B cell (primary cell): ENCODE measurements at regions not wholly inside any gene's neighbourhood (a gene's known extent, or its start where the extent isn't known, plus 50 kb on each side); places are given as distances from the start of the nearest gene placed in this dataset.

Source experiments
- CTCF ChIP-seq: fragments of 200-600 bp; IDR thresholded peaks from one replicate; pipeline ENCODE4 v1.8.0; 2022; ENCODE audit warnings: antibody characterized with exemption, mild to moderate bottlenecking
- EZH2 ChIP-seq: IDR thresholded peaks from 2 replicates; pipeline ENCODE4 v1.6.1; 2012; ENCODE audit warnings: borderline replicate concordance, low read depth, mild to moderate bottlenecking, moderate library complexity, low read length; ENCODE audit not compliant: insufficient read depth, poor library complexity, severe bottlenecking

- TF ChIP-seq CTCF, result no peak
- no peak for TF ChIP-seq EZH2
These were observed 107.3 kb upstream of the ALDH1B1 start for GRCh38 chr9:38285236-38285635.
